Naive thymus-derived CD8-positive, alpha-beta T cell (primary cell): ENCODE measurements at regions not wholly inside any gene's neighbourhood (a gene's known extent, or its start where the extent isn't known, plus 50 kb on each side); places are given as distances from the start of the nearest gene placed in this dataset.
A peak's percentile ranks its signal among the peaks of the same experiment; 100 is the strongest.

Source experiments
- ATAC-seq, 2 donors: fragments of 150-1000 bp; cut with Tn5 transposase in 1 of 2; sonication (Bioruptor Pico), chemical (Tn5 transposase) in 1 of 2; 1 replicate in 1 of 2; 2 replicates in 1 of 2; pipeline ENCODE4 v1.10.0; 2021; ENCODE audit warnings: mild to moderate bottlenecking in 2 of 2, moderate library complexity in 2 of 2
- POLR2A ChIA-PET: fragments of 350-600 bp; sonication (Branson Sonifier 250); formaldehyde crosslinking; loops from one replicate; lab custom pipeline; 2021; ENCODE audit warnings: antibody characterized with exemption; lab: Charles Lee
- DNase-seq, 10 donors: peaks; one replicate each; pipeline versions ENCODE4 v3.0.0 to v3.0.0-alpha.2; 2020 to 2022
- H3K27ac Mint-ChIP-seq, 10 donors: one replicate each; pipeline ENCODE4 v1.8.0; 2020 to 2022; ENCODE audit warnings: mild to moderate bottlenecking in 10 of 10, mixed read lengths in 10 of 10, moderate library complexity in 4 of 10, inconsistent platforms in 1 of 10
- H3K27me3 Mint-ChIP-seq, 5 donors: one replicate each; pipeline ENCODE4 v1.8.0; 2021 to 2022; ENCODE audit warnings: mixed read lengths in 5 of 5
- H3K36me3 Mint-ChIP-seq, 3 donors: one replicate each; pipeline ENCODE4 v1.8.0; 2020 to 2022; ENCODE audit warnings: mixed read lengths in 3 of 3, mild to moderate bottlenecking in 2 of 3, inconsistent platforms in 1 of 3
- H3K4me1 Mint-ChIP-seq, 4 donors: one replicate each; pipeline ENCODE4 v1.8.0; 2021 to 2022; ENCODE audit warnings: mixed read lengths in 4 of 4
- H3K4me3 Mint-ChIP-seq, 10 donors: one replicate each; pipeline ENCODE4 v1.8.0; 2020 to 2022; ENCODE audit warnings: mild to moderate bottlenecking in 10 of 10, mixed read lengths in 10 of 10, moderate library complexity in 6 of 10, inconsistent platforms in 1 of 10
- H3K9me3 Mint-ChIP-seq, 9 donors: one replicate each; pipeline ENCODE4 v1.8.0; 2020 to 2022; ENCODE audit warnings: mixed read lengths in 9 of 9, mild to moderate bottlenecking in 3 of 9, inconsistent platforms in 1 of 9, moderate library complexity in 1 of 9

GRCh38 chr6:163647624-163648023, 233.1 kb downstream of the QKI start:
- no peak overlapping the region for H3K4me3 Mint-ChIP-seq
- H3K36me3 Mint-ChIP-seq: no peaks in the 10 kb centered on the region
- peaks cover 5 to 10% (median 6%) of the 10 kb centered on the region in 5 donors for H3K27me3 Mint-ChIP-seq
- peaks cover 0 to 3% (median 0%) of the 10 kb centered on the region in 4 donors for H3K4me1 Mint-ChIP-seq
- H3K9me3 Mint-ChIP-seq: no peaks in the 10 kb centered on the region
- POLR2A ChIA-PET: no interaction called here
- ATAC-seq (no peak), DNase-seq (no peak)
- H3K27ac Mint-ChIP-seq: peak overlapping the region in 1 of 10 donors; percentile 20

- no peak overlapping the region for H3K27ac Mint-ChIP-seq
- H3K9me3 Mint-ChIP-seq: no peaks in the 10 kb centered on the region
- no peak overlapping the region for H3K4me3 Mint-ChIP-seq
- ATAC-seq: no peak
- peaks cover 5 to 10% (median 6%) of the 10 kb centered on the region in 5 donors for H3K27me3 Mint-ChIP-seq
- H3K36me3 Mint-ChIP-seq: no peaks in the 10 kb centered on the region
- POLR2A ChIA-PET: no interaction called here
- DNase-seq: no peak
- H3K4me1 Mint-ChIP-seq: peaks cover 0 to 3% (median 0%) of the 10 kb centered on the region in 4 donors
These were observed 232.3 kb downstream of the QKI start for GRCh38 chr6:163646866-163647265.

GRCh38 chr6:163646133-163646532, 231.6 kb downstream of the QKI start:
- Mint-ChIP-seq H3K27ac (no peak overlapping the region), H3K36me3 (no peaks in the 10 kb centered on the region), H3K27me3 (peaks cover 5 to 10% (median 6%) of the 10 kb centered on the region in 5 donors), H3K9me3 (no peaks in the 10 kb centered on the region), H3K4me3 (no peak overlapping the region), H3K4me1 (peaks cover 0 to 3% (median 0%) of the 10 kb centered on the region in 4 donors)
- POLR2A ChIA-PET: no interaction called here
- DNase-seq (no peak), ATAC-seq (no peak)

GRCh38 chr6:163645560-163645959, 231.0 kb downstream of the QKI start:
- no peak for DNase-seq
- H3K36me3 Mint-ChIP-seq: no peaks in the 10 kb centered on the region
- H3K27ac Mint-ChIP-seq: no peak overlapping the region
- peaks cover 5 to 10% (median 6%) of the 10 kb centered on the region in 5 donors for H3K27me3 Mint-ChIP-seq
- POLR2A ChIA-PET: no interaction called here
- H3K4me3 Mint-ChIP-seq: no peak overlapping the region
- no peaks in the 10 kb centered on the region for H3K9me3 Mint-ChIP-seq
- ATAC-seq: no peak
- peaks cover 0 to 3% (median 0%) of the 10 kb centered on the region in 4 donors for H3K4me1 Mint-ChIP-seq

- ATAC-seq: no peak
- no peaks in the 10 kb centered on the region for H3K9me3 Mint-ChIP-seq
- H3K4me3 Mint-ChIP-seq: no peak overlapping the region
- DNase-seq: no peak
- peaks cover 0 to 7% (median 0%) of the 10 kb centered on the region in 5 donors for H3K27me3 Mint-ChIP-seq
- POLR2A ChIA-PET: no interaction called here
- H3K4me1 Mint-ChIP-seq: no peaks in the 10 kb centered on the region
- no peak overlapping the region for H3K27ac Mint-ChIP-seq
- H3K36me3 Mint-ChIP-seq: no peaks in the 10 kb centered on the region
These were observed 229.3 kb downstream of the QKI start for GRCh38 chr6:163643866-163644265.

- POLR2A ChIA-PET: no interaction called here
- Mint-ChIP-seq H3K9me3 (no peaks in the 10 kb centered on the region), H3K4me1 (no peaks in the 10 kb centered on the region), H3K27ac (no peak overlapping the region), H3K36me3 (no peaks in the 10 kb centered on the region), H3K4me3 (no peak overlapping the region), H3K27me3 (peaks cover 0 to 4% (median 0%) of the 10 kb centered on the region in 5 donors)
- no peak for DNase-seq
- ATAC-seq: no peak
These were observed 227.2 kb downstream of the QKI start for GRCh38 chr6:163641706-163642105.

- no peak overlapping the region for H3K27ac Mint-ChIP-seq
- H3K9me3 Mint-ChIP-seq: no peaks in the 10 kb centered on the region
- no peaks in the 10 kb centered on the region for H3K36me3 Mint-ChIP-seq
- DNase-seq: no peak
- POLR2A ChIA-PET: no interaction called here
- H3K27me3 Mint-ChIP-seq: peaks cover 0 to 5% (median 1%) of the 10 kb centered on the region in 5 donors
- ATAC-seq: no peak
- H3K4me1 Mint-ChIP-seq: no peaks in the 10 kb centered on the region
- no peak overlapping the region for H3K4me3 Mint-ChIP-seq
These were observed 226.1 kb downstream of the QKI start for GRCh38 chr6:163640641-163641040.

- Mint-ChIP-seq H3K27ac (no peak overlapping the region), H3K9me3 (peaks cover 0 to under 1% (median 0%) of the 10 kb centered on the region in 9 donors), H3K27me3 (peaks cover 5 to 12% (median 10%) of the 10 kb centered on the region in 5 donors), H3K4me3 (no peak overlapping the region), H3K4me1 (no peaks in the 10 kb centered on the region), H3K36me3 (no peaks in the 10 kb centered on the region)
- ATAC-seq: no peak
- POLR2A ChIA-PET: no interaction called here
- no peak for DNase-seq
These were observed 223.0 kb downstream of the QKI start for GRCh38 chr6:163637524-163637923.

GRCh38 chr6:163635731-163636364, 221.3 kb downstream of the QKI start:
- ATAC-seq (no peak), DNase-seq (no peak)
- H3K4me3 Mint-ChIP-seq: no peak overlapping the region
- H3K4me1 Mint-ChIP-seq: no peaks in the 10 kb centered on the region
- peaks cover 9 to 24% (median 15%) of the 10 kb centered on the region in 5 donors for H3K27me3 Mint-ChIP-seq
- peaks cover 0 to 2% (median 0%) of the 10 kb centered on the region in 9 donors for H3K9me3 Mint-ChIP-seq
- no peaks in the 10 kb centered on the region for H3K36me3 Mint-ChIP-seq
- no peak overlapping the region for H3K27ac Mint-ChIP-seq
- POLR2A ChIA-PET: no interaction called here

GRCh38 chr6:163635315-163635714, 220.8 kb downstream of the QKI start:
- no peak overlapping the region for H3K4me3 Mint-ChIP-seq
- POLR2A ChIA-PET: no interaction called here
- peaks cover 9 to 27% (median 15%) of the 10 kb centered on the region in 5 donors for H3K27me3 Mint-ChIP-seq
- no peaks in the 10 kb centered on the region for H3K36me3 Mint-ChIP-seq
- no peak for DNase-seq
- ATAC-seq: no peak
- no peaks in the 10 kb centered on the region for H3K4me1 Mint-ChIP-seq
- no peak overlapping the region for H3K27ac Mint-ChIP-seq
- peaks cover 0 to 2% (median 0%) of the 10 kb centered on the region in 9 donors for H3K9me3 Mint-ChIP-seq

- no peak for ATAC-seq
- Mint-ChIP-seq H3K9me3 (peaks cover 0 to 2% (median 0%) of the 10 kb centered on the region in 9 donors), H3K27me3 (peaks cover 17 to 34% (median 19%) of the 10 kb centered on the region in 5 donors), H3K4me1 (no peaks in the 10 kb centered on the region), H3K36me3 (no peaks in the 10 kb centered on the region), H3K4me3 (no peak overlapping the region), H3K27ac (no peak overlapping the region)
- no peak for DNase-seq
- POLR2A ChIA-PET: no interaction called here
These were observed 220.0 kb downstream of the QKI start for GRCh38 chr6:163634211-163635171.

- H3K36me3 Mint-ChIP-seq: no peaks in the 10 kb centered on the region
- H3K27me3 Mint-ChIP-seq: peaks cover 17 to 36% (median 25%) of the 10 kb centered on the region in 5 donors
- no peak overlapping the region for H3K27ac Mint-ChIP-seq
- peaks cover 0 to under 1% (median 0%) of the 10 kb centered on the region in 4 donors for H3K4me1 Mint-ChIP-seq
- POLR2A ChIA-PET: no interaction called here
- DNase-seq: no peak
- ATAC-seq: no peak
- H3K4me3 Mint-ChIP-seq: no peak overlapping the region
- H3K9me3 Mint-ChIP-seq: peaks cover 0 to 4% (median 0%) of the 10 kb centered on the region in 9 donors
These were observed 216.5 kb downstream of the QKI start for GRCh38 chr6:163630991-163631390.

- ATAC-seq: no peak
- Mint-ChIP-seq H3K4me1 (peaks cover 0 to 3% (median 0%) of the 10 kb centered on the region in 4 donors), H3K9me3 (peaks cover 0 to 4% (median 0%) of the 10 kb centered on the region in 9 donors), H3K36me3 (no peaks in the 10 kb centered on the region), H3K4me3 (no peak overlapping the region), H3K27ac (no peak overlapping the region), H3K27me3 (peaks cover 17 to 38% (median 25%) of the 10 kb centered on the region in 5 donors)
- POLR2A ChIA-PET: no interaction called here
- no peak for DNase-seq
These were observed 216.1 kb downstream of the QKI start for GRCh38 chr6:163630572-163630971.
